Fibroblast of skin of back (primary cell): ENCODE measurements at regions not wholly inside any gene's neighbourhood (a gene's known extent, or its start where the extent isn't known, plus 50 kb on each side); places are given as distances from the start of the nearest gene placed in this dataset.

Experiments used
- DNase-seq: peaks from one replicate; pipeline ENCODE4 v3.0.0-alpha.2; 2013

DNA sequence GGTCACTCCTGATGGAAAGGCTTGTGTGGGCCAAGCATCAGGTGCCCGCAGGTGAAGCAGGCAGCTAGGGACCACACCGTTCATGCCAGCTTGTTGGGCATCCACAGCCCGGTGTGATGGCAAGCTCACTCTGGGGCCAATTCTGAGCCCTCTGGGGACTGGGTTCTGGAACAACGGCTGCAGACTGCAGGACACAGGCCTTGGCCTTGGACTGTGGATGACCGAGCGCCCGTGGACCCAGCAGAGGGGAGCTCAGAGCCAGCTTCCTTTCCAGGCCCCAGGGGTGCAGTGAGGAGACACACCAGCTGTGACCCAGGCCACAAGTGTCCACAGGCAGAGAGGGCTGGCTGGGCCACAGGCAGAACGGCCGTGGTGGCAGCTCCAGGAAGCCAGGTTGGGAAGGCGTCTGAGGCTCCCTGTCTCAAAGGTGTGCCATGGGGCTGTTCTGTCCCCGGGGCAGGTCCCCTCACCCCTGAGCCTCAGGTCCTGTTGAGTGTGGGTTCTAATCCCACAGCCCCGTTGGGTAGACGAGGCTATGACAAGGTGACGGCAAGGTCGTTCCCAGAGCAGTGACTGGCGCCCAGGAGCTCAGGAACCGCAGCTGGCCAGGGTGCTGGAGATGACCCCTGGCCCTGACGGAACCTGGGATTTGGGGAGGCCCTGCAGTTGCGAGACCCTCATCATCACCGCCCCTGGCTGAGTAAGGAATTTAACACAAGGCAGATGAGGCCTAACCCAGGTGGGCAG, 1079.4 kb downstream of the BRD1 start:
- no peak for DNase-seq

DNA sequence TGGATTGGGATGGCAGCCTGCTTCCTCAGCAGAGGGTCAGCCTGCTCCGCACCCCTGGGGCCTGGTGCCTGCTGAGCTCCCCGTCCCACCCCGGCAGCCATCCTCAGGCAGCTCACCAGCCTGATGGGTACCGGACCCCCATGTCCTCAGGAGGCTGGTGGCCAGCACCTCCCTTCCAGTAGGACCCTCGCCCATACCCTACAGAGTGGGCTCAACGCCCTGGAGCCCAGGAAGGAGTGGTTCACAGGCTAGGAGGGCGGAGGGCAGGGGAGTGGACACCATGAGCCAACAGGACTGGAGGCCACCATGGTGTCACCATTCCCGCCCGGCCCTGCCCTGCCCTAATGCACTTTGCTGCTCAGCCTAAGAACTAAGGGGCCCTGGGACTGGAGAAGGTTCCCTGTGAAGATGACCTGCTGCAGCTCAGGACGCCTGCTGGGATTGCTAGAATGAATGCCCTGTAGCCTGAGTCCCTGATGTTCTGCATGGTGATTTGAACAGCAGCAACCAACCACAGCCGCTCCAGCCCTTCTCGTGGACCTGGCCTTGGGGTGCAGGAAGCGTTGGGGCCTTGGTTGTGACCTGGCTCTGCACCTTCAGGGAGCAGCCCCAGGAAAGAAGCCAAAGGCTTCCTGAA, 1080.8 kb downstream of the BRD1 start:
- DNase-seq, result no peak

DNA sequence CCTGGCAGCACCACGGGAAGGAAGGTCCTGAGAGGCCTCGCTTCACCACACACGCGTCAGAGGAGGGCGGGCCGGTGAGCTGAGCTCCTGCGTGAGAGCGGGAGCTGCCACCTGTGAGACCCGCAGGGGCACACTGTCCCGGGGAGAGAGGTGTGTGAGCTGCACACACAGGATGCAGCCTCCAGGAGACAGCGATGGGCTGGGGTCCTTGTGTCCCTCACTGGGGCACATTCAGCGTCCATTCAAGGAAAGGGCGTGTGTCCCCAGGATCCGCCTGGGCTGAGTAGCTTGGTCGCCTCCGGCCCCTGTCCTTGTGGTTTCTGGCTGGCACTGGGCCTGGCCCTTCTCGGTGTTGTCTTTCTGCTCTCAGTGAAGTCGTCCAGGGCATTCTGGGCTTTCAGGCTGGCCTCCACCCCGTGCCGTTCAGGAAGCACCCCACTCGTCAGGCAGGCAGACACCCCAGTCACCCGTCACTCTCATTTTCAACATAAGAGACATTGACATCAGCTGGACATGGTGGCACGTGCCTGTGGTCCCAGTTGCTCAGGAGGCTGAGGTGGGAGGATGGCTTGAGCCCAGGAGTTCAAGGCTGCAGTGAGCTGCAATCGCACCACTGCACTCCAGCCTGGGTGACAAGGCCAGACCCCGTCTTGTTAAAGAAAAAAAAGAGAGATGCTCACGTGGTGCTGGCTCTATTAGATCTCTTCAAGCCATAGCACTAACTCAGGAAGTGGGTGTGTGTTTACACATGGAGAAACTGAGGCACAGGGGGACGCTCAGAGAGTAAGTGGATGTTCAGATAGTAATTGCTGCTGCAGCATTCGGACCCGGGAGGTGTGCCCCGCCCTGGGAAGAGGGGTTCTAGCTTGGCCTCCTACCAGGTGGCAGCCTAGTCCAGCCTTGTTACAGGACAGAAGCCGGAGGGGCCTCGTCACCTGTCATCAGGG, 1081.6 kb downstream of the BRD1 start:
- DNase-seq, result no peak

DNA sequence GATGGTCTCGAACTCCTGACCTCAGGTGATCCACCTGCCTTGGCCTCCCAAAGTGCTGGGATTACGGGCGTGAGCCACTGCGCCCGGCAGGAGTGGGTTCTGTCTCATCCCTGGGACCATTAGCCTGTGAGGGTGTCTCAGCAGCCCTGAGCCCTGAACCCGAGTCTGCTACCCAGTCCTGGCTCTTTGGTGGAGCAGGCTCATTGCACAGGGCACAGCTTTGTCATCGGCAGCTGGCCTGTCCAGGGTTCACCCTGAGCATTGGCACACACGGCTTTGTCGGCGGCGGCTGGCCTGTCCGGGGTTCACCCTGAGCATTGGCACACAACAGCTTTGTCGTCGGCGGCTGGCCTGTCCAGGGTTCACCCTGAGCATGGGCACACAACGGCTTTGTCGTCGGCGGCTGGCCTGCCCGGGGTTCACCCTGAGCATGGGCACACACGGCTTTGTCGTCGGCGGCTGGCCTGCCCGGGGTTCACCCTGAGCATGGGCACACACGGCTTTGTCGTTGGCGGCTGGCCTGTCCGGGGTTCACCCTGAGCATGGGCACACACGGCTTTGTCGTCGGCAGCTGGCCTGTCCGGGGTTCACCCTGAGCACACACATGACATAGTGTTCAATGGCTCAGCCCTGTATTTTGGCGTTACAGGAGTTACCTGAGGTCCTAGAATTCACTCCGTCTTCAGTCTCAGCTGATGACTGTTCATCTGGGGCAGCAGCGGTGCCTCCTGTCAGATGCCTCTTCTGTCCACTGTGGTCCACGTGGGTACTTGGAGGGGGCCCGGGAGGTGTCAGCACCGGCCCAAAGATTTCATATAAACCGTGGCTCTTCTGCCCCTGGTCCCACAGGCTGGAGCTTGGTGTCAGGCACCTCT, 1082.5 kb downstream of the BRD1 start:
- DNase-seq, result no peak

DNA sequence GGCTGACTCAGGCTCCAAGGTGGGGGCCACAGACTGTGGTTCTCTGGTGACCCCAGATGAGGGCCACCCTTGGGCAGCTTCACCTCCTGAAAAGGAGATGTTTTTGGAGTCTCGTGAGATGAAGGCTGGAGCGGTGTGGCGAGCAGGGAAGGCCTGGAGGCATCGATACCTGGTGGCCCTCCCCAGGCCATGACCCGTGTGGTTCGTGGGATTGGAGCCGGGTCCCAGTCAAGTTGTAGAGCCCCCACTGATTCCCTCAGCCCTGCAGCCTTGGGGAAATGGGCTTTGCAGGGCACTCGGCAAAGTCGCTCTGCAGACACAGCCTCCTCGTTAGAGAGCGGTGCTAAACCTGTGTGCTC, 1083.4 kb downstream of the BRD1 start:
- no peak for DNase-seq

DNA sequence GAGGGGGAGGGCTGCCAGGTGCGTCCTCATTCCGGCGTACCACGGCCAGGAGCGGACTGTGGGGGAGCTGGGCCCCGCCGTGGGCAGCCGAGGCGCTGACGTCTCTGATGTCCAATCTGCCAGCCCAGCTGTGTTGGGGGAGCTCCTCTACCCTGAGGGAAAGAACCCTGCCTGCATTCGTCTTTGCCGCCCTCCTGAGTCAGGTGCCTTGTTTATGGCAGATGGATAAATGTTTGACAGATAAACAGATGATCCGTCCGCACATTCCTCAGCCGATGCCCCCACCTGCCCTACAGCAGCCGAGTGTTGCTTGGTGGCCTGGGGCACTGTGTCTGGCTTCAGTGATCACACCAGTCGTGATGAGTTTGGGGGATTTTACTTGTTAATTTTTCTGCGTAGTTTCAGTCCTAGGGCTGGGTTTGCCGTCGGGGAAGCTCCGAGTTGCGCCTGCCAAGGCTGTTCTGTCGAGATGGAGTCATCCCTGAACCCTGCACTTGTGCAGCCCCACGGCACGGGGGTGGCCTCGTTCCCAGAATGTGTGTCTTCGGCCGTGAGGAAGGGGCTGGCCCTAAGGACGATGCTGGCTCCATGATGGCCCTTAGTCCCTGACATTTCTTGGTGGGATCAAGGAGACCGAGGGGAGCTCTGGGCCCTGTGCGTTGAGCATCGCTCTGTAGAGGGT, 1083.9 kb downstream of the BRD1 start:
- no peak for DNase-seq

DNA sequence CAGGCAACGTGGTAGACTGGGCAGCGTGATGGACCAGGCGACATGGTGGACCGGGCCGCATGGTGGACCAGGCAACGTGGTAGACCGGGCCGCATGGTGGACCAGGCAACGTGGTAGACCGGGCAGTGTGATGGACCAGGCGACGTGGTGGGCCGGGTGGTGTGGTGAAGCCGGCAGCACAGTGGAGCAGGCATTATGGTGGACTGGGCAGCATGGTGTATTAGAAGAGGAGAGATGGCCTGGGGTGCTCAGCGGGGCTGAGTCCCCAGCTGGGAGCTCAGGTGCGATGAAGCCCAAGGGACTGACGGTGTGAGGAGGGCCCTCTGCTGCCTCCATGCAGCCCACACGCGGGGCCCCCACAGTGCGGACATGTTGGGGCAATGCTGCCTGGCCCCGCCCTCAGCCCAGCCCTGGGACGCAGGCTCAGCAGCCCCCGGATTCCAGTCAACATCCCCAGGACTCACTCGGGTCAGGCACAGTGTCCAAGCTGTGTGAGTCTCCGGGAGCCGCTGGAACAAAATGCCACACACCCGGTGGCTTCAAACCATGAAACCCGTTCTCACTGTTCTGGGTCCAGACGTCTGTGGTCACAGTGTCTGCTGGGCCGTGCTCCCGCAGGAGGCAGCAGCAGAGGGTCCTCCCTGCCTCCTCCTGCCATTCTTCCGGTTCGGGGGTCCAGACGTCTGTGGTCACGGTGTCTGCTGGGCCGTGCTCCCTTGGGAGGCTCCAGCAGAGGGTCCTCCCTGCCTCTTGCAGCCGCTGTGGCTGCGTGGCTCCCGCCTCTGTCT, 1084.9 kb downstream of the BRD1 start:
- no peak for DNase-seq

DNA sequence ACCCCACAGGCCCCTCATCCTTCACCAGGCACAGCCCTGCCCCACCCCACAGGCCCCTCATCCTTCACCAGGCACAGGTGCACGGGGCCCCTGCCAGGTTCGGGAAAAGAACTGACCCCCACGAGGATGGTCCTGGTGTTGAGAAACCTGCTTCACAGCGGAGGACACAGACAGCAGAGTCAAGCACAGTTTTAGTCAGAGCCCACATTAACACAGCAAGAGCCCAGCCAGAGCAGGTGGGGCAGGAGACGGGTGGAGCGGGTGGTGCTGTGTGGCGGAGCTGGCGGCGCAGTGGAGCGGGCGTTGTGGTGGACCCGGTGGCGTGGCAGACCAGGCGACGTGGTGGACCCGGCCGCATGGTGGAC, 1085.5 kb downstream of the BRD1 start:
- no peak for DNase-seq

DNA sequence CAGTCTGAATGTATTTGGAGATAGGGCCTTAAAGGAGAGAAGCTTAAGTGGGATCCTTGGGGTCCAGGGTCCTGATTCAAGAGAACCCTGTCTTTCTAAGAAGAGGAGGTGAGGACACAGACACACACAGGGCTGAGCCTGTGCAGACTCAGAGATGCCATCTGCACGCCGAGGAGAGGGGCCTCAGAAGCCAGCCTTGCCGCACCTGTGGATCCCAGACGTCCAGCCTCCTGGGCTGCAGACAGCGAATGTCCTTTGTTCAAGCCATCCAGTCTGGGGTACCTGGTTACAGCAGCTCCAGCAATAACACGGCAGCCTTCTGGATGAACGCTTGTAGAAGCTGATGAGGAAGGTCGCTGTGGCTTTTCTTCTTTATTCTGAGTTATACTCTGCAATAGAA, 1086.1 kb downstream of the BRD1 start:
- DNase-seq, result no peak

DNA sequence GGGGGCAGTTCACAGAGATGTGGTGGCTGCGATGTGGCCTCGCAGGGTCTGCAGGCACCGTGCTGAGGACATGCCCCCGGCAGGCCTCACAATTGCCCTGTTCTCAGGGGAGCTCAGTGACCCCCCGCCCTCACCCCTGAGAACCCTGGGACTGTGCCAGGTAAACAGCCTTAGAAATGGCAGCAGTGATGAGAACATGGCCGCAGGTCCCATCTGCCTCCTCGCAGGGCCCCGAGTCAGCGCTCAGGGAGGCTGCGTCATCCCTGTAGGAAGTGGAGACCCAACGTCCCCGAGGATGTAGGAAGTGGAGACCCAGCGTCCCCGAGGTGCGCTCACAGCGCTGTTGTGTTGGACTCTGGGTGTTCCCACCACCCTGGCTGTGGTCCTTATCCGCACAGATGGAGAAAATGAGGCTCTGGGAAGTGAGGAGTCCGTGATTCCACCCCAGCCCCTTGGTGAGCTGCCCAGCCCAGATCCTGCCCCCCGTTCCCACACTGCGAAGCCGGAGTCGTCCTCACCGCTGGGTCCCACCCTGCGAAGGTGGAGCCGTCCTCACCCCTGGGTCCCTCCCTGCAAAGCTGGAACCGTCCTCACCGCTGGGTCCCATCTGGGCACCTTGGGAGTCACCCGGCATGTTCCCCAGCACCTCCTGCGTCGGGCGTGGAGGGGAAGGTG, 1086.8 kb downstream of the BRD1 start:
- DNase-seq, result no peak

DNA sequence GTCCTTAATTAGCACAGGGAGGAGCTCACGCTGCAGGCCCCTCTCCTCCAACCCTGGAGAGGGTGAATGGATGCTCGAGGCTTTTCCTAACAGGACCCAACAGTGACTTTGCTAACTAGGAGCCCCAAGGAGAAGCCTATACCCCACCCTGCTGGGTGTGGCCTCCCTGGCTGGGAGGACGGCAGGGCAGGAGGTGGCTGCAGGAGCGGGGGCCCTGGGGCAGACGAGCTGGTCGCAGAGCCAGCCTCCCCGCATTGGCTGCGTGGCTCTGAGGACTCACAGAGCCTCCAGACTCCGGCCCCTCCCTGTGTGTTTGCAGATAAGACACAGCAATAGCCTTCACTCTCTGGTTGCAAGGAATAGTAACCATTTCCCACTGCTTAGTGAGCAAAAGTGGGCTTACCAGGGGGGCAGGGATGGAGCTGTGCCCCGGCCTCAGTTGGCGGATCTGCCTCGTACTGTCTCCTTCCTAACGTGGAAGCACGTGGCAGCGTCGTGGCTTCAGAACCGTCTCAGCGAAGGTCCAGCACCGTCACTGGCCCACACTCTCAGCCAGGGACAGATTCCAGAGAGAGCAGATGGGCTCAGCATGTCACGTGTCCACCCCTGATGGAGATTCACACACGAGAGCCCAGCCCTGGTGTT, 1087.5 kb downstream of the BRD1 start:
- DNase-seq, result no peak

DNA sequence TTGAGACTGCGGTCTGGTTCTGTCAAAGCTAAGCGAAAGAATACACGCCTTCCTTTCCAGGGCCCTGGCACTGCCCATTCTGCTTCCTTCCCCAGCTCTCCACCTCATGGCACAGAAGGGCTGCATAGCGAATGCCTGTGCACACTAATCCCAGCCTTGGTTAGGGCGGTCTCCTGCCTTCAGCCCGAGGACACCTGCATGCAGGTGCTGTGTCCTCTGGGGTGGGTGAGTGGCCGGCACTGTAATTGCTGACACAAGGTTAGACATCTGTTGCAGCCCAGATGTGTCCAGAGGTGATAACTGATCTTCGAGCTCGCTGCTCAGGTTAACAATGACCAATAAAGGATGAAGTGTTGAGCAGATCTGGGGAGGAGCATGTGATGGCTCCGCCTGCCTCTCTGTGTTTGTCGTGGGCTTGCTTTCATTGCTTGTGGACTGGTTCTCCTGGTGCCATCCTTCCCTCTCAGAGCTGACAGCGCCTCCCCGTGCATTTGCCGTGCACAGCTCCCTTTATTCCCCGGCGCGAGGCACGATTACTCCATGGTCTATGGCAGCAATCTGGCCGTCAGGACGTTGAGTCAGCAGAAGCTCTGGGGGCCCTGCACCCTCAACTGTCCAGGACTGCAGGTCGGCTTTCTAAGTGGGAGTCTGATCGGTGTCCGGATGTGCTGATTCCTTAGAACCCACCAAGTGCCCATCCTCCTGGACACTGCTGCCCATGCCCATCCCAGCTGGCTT, 1088.2 kb downstream of the BRD1 start:
- no peak for DNase-seq

DNA sequence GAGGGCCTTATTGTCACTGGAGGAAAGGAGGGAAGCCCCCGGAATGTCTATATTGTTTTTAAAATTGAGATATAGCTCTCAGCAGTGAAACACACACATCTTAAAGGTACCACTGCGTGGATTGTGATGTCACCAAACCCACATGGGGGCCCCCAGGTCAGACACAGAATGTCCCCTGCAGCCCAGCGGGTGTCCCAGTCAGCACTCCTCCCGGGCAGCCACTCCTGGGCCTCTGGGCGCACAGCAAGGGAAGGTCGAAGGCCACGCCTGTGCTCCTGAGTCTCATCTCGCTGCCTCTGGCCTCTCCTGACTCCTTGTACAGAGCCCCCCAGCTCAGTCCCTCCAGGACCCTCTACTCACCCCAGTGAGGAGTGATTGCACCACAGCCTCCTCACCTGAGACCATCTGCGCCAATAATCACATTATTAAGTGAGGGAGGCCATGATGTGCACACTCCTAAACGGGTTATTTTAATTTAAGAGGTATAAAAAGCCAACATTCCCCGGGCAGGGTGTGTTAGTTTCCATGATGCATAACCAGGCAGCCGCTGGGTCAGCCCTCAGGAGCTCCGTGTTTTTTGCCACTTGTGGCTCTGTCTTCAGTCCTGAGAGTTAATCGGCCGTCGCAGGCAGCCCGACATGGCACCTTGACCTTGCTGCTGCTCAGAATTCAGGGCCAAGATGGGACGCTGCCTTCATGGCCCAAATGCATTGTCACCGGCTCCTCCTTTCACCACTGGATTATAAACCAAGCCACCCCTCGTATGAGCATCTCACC, 1089.3 kb downstream of the BRD1 start:
- no peak for DNase-seq

DNA sequence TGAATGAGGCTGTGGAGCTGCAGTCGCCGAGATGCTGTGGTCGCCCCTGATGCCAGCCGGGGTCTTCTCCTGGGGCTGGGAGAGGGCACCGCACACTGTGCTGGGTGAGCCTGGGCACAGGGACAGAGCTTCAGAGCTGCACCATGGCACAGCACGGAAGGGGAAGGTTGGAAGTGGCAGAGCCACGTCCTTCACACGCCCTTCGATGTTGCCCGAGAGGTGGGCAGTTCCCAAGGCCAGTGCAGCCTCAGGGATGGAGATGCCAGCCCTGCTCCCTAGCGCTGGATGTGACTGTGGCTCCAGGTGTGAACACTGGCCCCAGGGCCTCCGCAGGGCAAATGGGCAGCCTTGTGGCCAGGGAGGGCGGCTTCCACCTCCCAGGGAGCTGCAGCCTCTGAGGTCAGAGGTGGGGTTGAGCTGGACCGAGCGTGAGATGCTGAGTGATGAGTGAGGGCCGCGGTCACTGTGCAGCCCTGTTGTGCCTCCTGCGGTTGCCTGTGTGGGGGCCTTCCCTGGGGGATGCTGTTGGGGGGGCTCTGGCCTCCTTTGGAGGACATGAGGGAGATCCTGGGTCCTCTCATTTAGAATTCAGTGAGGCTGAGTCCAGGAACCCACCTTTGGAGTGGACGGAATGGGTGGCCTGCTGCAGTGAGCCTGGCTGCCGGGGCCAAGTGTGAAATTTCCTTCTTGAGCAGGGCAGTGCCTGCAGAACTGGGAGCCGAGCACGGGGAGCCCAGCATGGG, 1090.0 kb downstream of the BRD1 start:
- no peak for DNase-seq

DNA sequence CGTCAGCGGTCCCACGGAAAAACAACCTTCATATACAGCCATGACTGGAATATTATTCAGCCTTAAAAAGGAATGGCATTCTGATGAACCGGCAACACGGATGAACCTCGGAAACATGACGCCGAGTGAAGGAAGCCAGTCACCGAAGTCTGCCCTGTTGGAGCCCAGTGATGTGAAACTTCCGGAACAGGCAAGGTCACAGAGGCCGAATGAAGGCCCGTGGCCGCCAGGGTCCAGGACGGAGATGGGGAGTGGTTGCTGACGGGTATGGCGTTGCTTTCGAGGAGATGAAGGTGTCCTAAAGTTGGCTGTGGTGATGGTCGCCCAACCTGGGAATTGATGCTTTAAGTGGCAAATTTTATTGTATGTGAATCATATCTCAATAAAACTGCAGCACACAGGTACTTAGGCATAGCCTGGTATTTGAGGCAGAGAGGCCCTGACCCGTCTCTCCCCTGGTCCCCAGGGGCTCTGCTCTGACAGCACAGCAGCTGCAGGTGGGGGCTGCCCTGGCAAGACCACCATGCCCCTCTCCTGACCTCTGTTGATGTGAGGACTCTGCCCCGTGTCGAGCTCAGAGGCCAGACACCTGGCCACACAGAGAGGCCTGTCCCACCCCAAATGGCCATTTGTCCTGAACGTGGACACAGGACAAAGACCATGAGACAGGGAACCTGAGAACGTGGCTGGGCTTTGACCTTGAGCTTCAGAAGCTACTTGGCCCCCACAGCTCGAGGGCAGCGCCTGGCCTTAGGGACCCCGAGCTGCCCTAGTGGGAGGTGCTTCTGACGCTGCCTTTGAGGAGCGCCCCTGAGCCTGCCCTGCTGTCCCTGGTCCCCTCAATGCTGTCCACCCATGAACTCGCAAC, 1090.8 kb downstream of the BRD1 start:
- DNase-seq, result no peak

DNA sequence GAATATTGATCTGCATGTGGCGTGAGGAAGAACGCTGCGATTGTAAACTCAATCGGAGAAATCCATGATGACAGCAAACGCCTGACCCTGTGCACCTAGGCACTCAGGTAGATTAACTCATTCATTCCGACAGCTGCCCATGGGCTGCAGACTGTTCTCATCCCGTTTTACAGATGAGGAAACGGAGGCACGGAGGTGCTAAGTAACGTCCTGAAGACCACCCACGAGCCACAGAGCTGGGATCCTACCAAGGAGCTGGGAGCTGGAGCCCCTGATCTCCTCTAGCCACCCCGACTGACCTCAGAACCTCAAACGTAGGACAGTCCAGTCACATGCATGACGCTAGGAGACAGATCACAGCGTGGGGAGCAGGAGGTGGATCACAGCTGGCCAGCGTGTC, 1092.7 kb downstream of the BRD1 start:
- no peak for DNase-seq

DNA sequence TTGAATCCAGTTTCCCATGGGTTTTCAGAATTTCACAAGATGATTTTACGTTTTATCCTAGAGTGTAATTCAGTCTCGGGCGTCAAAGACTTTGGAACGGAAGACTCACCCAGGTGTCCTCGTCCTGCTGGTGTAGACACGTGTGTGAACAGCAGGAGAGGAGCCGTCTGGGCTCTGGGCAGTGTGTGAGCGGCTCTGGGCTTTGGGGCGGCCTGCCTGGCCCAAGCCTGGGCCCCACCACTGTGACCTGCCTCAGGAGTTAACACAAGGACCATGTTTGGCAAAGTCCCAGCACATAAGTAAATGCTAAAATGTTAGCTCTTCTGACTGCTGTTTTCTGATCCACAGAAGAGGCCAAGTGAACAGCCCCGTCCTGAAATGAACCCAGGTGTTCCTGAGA, 1093.3 kb downstream of the BRD1 start:
- DNase-seq, result no peak
